Gastrocnemius medialis (tissue), 4 donors: ENCODE measurements at regions not wholly inside any gene's neighbourhood (a gene's known extent, or its start where the extent isn't known, plus 50 kb on each side); places are given as distances from the start of the nearest gene placed in this dataset.

ENCODE experiments used
- POLR2A ChIP-seq, 2 donors: fragments of 450-650 bp; IDR thresholded peaks; one replicate each; pipeline ENCODE4 v1.6.1; 2017; ENCODE audit warnings: antibody characterized with exemption in 2 of 2, mild to moderate bottlenecking in 2 of 2, moderate library complexity in 2 of 2
- TF ChIP-seq, protein P1 (sequence below), 5 experiments: fragments of 450-650 bp in 3 of 5; fragments of 200-600 bp in 2 of 5; sonication (generic) in 2 of 5; IDR thresholded peaks in 4 of 5; conservative IDR thresholded peaks in 1 of 5; 1 replicate in 4 of 5; 2 replicates in 1 of 5; pipeline ENCODE4 v1.5.1; 2016 to 2019; ENCODE audit warnings: antibody characterized with exemption in 5 of 5, mild to moderate bottlenecking in 3 of 5, moderate library complexity in 3 of 5

DNA sequence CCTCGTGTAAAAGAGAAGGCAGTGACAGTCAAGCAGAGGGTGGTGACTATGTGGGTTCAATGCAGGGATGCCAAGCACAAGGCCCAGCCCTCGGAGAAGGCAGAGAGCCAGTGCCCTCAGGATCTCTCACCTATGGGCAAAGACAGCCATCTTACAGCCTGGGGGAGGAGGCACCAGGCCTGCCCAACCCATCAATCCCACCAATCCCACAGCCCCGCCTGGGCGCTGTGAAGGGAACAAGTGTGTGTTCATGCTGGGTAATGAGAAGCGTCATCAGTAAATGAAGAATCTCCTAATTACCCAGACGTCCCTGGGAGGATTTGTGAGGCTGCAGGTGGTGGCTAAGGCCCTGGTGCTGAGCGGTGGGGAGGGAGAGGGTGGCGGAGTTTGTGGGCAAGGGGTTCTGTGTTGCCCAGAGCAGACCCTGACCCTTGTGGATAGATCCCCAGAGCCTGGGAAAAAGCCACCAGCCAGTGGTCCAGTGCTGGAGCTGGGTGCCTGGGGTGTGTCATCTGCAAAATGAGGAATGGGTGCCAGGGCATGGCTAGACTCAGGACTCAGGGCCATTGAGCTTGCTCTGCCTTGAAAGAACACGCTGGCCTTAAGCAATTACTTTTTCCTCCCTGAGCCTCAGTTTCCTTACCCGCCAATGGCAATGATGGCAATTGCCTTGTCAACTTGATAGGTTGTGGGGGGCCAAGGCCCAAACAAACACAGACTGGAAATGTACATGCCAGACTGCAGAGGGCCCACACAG is 128.1 kb upstream of the UNC5B start:
- TF ChIP-seq, protein P1, sequence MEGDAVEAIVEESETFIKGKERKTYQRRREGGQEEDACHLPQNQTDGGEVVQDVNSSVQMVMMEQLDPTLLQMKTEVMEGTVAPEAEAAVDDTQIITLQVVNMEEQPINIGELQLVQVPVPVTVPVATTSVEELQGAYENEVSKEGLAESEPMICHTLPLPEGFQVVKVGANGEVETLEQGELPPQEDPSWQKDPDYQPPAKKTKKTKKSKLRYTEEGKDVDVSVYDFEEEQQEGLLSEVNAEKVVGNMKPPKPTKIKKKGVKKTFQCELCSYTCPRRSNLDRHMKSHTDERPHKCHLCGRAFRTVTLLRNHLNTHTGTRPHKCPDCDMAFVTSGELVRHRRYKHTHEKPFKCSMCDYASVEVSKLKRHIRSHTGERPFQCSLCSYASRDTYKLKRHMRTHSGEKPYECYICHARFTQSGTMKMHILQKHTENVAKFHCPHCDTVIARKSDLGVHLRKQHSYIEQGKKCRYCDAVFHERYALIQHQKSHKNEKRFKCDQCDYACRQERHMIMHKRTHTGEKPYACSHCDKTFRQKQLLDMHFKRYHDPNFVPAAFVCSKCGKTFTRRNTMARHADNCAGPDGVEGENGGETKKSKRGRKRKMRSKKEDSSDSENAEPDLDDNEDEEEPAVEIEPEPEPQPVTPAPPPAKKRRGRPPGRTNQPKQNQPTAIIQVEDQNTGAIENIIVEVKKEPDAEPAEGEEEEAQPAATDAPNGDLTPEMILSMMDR (IDR thresholded peaks at IDR 0.05 in 4 of 5, conservative IDR thresholded peaks at IDR 0.05 in 1 of 5) = no peak
- TF ChIP-seq POLR2A (IDR thresholded peaks at IDR 0.05) = no peak
